PFSK-1 (cell line): ENCODE measurements at regions not wholly inside any gene's neighbourhood (a gene's known extent, or its start where the extent isn't known, plus 50 kb on each side); places are given as distances from the start of the nearest gene placed in this dataset.

ENCODE experiments used
- FOXP2 ChIP-seq: optimal IDR thresholded peaks from 2 replicates; pipeline ENCODE3; 2011; ENCODE audit warnings: borderline replicate concordance, control low read depth, inconsistent platforms; ENCODE audit not compliant: insufficient read depth; ENCODE audit errors: extremely low read length, extremely low read depth
- POLR2AphosphoS5 ChIP-seq: IDR thresholded peaks from 2 replicates; pipeline ENCODE4 v1.6.1; 2012; ENCODE audit warnings: low read depth, mild to moderate bottlenecking, control low read depth, low read length, moderate library complexity
- SIN3A ChIP-seq: IDR thresholded peaks from 2 replicates; pipeline ENCODE4 v1.6.1; 2012; ENCODE audit warnings: mild to moderate bottlenecking, low read length, moderate library complexity, borderline replicate concordance; ENCODE audit not compliant: insufficient read depth
- TAF1 ChIP-seq: IDR thresholded peaks from 2 replicates; pipeline ENCODE4 v1.6.1; 2012; ENCODE audit warnings: low read length, control low read depth, borderline replicate concordance; ENCODE audit not compliant: insufficient read depth
- TF ChIP-seq, protein P1 (sequence below), 2 experiments: IDR thresholded peaks; 2 replicates each; pipeline versions ENCODE4 v1.6.1 to v1.8.0; 2011 to 2012; ENCODE audit warnings: low read depth in 2 of 2, low read length in 2 of 2, control low read depth in 1 of 2, inconsistent platforms in 1 of 2, mild to moderate bottlenecking in 1 of 2, moderate library complexity in 1 of 2; ENCODE audit not compliant: insufficient read depth in 1 of 2

GRCh38 chr5:118651002-118651401, 337.3 kb downstream of the DTWD2 start:
- no peak for TF ChIP-seq SIN3A
- TF ChIP-seq TAF1 = no peak
- no peak for TF ChIP-seq POLR2AphosphoS5
- TF ChIP-seq, protein P1, sequence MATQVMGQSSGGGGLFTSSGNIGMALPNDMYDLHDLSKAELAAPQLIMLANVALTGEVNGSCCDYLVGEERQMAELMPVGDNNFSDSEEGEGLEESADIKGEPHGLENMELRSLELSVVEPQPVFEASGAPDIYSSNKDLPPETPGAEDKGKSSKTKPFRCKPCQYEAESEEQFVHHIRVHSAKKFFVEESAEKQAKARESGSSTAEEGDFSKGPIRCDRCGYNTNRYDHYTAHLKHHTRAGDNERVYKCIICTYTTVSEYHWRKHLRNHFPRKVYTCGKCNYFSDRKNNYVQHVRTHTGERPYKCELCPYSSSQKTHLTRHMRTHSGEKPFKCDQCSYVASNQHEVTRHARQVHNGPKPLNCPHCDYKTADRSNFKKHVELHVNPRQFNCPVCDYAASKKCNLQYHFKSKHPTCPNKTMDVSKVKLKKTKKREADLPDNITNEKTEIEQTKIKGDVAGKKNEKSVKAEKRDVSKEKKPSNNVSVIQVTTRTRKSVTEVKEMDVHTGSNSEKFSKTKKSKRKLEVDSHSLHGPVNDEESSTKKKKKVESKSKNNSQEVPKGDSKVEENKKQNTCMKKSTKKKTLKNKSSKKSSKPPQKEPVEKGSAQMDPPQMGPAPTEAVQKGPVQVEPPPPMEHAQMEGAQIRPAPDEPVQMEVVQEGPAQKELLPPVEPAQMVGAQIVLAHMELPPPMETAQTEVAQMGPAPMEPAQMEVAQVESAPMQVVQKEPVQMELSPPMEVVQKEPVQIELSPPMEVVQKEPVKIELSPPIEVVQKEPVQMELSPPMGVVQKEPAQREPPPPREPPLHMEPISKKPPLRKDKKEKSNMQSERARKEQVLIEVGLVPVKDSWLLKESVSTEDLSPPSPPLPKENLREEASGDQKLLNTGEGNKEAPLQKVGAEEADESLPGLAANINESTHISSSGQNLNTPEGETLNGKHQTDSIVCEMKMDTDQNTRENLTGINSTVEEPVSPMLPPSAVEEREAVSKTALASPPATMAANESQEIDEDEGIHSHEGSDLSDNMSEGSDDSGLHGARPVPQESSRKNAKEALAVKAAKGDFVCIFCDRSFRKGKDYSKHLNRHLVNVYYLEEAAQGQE (IDR thresholded peaks at IDR 0.05; ENCODE audit: insufficient read depth in 1 of 2, low read depth in 2 of 2, low read length in 2 of 2) = no peak
- no peak for TF ChIP-seq FOXP2

GRCh38 chr5:118647587-118647986, 340.8 kb downstream of the DTWD2 start:
- TF ChIP-seq POLR2AphosphoS5 = no peak
- no peak for TF ChIP-seq TAF1
- TF ChIP-seq FOXP2 = no peak
- TF ChIP-seq, protein P1 (IDR thresholded peaks at IDR 0.05; ENCODE audit: insufficient read depth in 1 of 2, low read depth in 2 of 2, low read length in 2 of 2) = no peak

GRCh38 chr5:118646917-118647316, 341.4 kb downstream of the DTWD2 start:
- no peak for TF ChIP-seq FOXP2
- no peak for TF ChIP-seq POLR2AphosphoS5
- TF ChIP-seq, protein P1 (IDR thresholded peaks at IDR 0.05; ENCODE audit: insufficient read depth in 1 of 2, low read depth in 2 of 2, low read length in 2 of 2) = no peak
- TF ChIP-seq TAF1 = no peak
- TF ChIP-seq SIN3A = no peak

DNA sequence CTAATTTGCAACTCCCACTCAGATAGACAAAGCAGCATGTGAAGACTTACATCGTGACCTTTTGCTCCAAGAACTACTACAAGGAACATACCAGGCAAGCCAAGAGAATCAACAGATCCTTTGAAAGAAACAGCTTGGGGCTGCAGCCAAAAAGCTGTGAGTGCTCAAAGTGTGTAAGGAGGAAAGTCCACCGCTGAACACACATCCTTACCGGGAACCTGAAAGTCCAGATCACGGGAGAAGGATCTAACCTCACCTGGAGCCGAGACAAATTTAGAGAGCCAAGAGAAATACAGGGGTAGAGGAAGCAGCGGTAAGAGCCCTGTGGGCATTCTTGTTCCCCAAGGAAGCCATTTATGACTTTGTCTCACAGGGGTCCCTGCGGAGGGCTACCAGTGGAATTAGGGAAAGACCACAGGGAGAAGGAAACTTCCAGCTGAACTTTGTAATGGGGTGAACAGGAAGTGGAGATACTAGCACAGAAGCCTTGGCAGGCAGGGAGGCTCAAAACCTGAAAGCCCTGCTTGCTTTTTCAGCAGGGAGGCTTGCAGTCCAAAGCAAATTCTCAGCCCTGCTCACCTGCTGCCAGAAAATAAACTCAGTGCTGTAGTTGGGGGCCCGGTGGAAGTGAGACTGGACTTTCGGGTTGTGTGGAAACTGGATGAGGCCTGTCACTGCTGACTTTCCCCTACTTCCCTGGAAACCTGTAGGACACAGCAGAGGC, 350.2 kb downstream of the DTWD2 start:
- no peak for TF ChIP-seq FOXP2
- TF ChIP-seq TAF1 = no peak
- TF ChIP-seq SIN3A = no peak
- no peak for TF ChIP-seq POLR2AphosphoS5
- TF ChIP-seq, protein P1 (IDR thresholded peaks at IDR 0.05; ENCODE audit: insufficient read depth in 1 of 2, low read depth in 2 of 2, low read length in 2 of 2) = no peak

- TF ChIP-seq POLR2AphosphoS5 (no peak), FOXP2 (no peak), TAF1 (no peak), SIN3A (no peak)
- TF ChIP-seq, protein P1 (IDR thresholded peaks at IDR 0.05; ENCODE audit: insufficient read depth in 1 of 2, low read depth in 2 of 2, low read length in 2 of 2) = no peak
Observed at GRCh38 chr5:118628660-118629354, 359.5 kb downstream of the DTWD2 start.
